ENCODE measurements at regions not wholly inside any gene's neighbourhood (a gene's known extent, or its start where the extent isn't known, plus 50 kb on each side); places are given as distances from the start of the nearest gene placed in this dataset.

GRCh38 chr13:53703371-53704080, 674.9 kb downstream of the OLFM4 start:
- no peak for DNase-seq (ENCODE audit: low read depth)

- no peak for DNase-seq (ENCODE audit: low read depth)
Observed at GRCh38 chr13:53719281-53719680, 690.7 kb downstream of the OLFM4 start.

GRCh38 chr13:53732664-53733063, 704.1 kb downstream of the OLFM4 start:
- DNase-seq (ENCODE audit: low read depth): no peak

DNA sequence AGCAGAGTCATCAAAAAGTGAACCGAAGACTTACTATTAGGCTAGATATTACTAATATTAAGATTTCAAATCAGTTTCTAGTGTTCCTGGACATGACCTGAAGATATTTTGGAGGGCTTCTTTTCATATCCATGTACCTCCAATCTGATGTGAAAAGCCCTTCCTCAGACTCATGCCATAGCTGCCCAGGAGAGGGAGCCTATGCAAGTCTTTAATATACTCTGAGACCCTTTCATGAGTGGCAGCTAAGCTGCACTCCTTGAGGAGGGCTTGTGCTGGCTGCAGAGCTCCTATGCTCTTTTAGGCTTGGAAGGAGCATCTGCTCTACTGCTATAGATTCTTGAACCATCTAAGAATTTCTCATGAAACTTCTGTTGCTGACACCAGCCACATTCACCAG, 715.3 kb downstream of the OLFM4 start:
- DNase-seq (ENCODE audit: low read depth): no peak

DNA sequence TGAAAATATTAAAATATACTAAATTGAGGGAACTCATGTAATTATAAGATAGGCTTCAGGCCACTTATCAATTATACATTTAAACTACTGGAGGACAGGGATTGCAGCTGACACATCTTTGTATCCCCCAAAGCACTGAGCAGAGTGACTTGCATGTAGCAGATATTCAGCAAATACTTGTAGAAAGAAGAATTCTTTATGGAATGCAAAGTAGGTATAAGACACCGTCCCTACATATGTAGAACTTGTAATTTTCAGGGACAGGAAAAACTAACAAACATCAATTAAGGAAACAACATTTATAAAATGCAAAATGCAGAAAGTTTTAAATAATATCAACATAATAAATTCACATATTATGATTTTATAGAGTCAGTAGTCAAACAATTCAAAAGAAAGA, 719.2 kb downstream of the OLFM4 start:
- no peak for DNase-seq (ENCODE audit: low read depth)

GRCh38 chr13:53749306-53749705, 720.7 kb downstream of the OLFM4 start:
- no peak for DNase-seq (ENCODE audit: low read depth)

- no peak for DNase-seq (ENCODE audit: low read depth)
Observed at GRCh38 chr13:53759016-53759415, 730.4 kb downstream of the OLFM4 start.

DNA sequence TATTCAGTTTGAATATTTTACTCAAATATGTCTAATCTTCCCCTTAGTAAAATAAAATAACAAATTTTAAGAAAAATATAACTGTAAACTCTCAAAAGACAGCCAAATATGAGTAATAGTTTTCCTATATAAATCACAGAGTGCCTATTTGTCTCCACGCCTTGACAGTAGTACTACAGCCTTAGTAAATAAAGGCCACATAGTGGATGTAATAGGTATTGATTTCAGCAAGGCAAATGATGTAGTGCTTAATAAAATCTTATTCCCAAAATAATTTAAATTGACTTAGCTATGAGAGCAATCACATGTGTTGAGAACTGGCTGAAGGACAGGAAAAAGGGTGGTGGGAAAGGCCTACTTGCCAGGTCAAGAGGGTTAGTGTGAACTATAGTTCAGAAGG, 747.2 kb downstream of the OLFM4 start:
- DNase-seq (ENCODE audit: low read depth): no peak

DNA sequence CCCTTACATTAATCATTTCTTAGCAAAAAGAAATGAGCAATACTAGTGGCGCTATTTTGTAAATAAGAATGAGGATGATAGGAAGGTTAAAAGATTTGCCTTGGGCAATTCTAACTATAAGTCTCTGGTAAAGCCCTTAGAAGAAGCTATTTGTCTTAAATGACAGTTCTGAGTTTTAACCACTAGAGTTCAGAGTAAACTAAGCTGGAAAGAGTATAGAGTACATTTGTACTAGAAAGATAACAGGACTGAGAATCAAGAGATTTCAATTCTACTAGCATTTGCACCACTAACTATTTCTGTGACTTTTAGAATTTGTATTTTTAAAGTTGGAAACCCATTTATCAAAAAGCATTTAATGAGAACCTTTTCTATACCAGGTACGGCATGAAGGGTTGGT, 750.3 kb downstream of the OLFM4 start:
- no peak for DNase-seq (ENCODE audit: low read depth)

- no peak for DNase-seq (ENCODE audit: low read depth)
Observed at GRCh38 chr13:53781941-53782340, 753.3 kb downstream of the OLFM4 start.

DNA sequence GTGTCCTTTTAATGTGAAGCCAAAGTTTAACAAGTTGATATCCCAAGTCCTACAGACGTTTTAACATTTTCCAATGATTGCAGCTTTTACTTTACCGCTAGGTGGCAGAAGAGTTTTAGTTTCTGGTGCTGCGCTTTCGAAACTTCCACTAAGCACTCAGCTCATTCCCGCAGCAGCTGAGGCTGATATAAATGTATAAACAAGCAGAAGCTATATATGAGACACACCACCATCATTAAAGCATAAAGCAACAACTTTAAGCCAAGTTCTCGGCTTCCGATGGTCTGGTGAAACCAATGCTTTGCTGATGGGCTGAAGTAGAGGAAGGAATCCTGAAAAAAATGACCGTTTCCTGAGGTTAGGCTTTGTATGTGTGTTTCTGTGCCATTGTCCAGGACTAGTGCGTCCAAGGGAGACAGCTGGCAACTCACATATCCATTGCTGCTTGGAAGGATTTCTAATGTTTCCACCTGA, 753.9 kb downstream of the OLFM4 start:
- no peak for DNase-seq (ENCODE audit: low read depth)

DNA sequence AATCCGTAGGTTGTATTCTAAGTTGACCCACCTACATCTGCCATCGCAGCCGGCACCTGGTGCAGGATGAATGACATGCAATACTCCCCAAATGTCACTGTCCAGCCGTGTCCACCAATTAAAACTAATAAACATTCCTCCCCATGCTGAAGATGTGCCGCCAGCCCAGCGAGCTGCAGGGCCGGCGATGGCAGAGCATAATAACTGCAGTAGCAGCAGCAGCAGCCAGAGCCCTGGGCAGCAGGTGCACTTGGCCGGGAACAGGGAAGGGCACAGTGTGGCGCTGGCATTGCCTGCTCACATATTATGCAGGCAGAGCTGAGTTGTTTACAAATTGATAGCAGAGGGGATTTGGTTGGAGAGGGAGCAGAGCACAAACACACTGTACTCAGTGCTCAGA, 754.9 kb downstream of the OLFM4 start:
- no peak for DNase-seq (ENCODE audit: low read depth)

GRCh38 chr13:53788286-53788685, 759.7 kb downstream of the OLFM4 start:
- no peak for DNase-seq (ENCODE audit: low read depth)

- no peak for DNase-seq (ENCODE audit: low read depth)
Observed at GRCh38 chr13:53800011-53800410, 771.4 kb downstream of the OLFM4 start.

GRCh38 chr13:53807251-53807834, 778.7 kb downstream of the OLFM4 start:
- DNase-seq (ENCODE audit: low read depth): no peak

DNA sequence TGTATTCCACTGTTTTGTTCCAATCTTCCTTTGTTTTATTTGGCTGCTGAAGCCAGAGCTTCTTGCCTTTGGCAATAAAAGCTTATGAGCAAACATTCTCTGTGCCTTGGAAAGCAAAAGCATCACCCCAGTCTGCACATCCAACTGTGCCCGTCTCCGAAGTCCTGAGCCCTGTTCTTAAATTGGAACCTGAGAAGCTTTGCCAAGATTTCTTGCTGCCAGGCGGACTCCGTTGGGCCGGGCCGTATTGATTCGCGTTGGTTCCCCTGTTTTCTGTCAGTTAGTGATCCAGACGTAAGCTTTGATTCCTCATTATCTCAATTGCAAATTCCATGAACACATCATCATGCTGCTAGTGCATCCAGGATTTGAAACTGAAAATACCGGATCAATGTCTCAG, 793.0 kb downstream of the OLFM4 start:
- no peak for DNase-seq (ENCODE audit: low read depth)

- no peak for DNase-seq (ENCODE audit: low read depth)
Observed at GRCh38 chr13:53822136-53822535, 793.5 kb downstream of the OLFM4 start.

DNA sequence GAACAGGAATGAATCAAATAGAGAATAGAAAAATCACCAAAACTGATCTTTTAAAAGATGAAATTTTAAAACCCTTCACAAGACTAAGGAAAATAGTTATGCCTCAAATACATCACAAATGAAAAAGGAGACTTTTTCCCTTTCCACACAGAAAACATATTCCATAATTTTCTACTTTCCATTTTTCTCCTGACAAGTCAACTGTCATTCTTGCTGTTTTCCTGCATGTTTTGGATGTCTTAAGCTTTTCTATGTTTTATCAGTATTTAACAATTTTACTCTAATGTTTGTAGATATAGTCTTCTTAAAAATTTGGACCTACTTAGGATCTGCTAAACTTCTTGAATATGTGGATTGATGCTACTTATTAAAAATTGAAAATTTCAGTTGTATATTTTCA, 810.8 kb downstream of the OLFM4 start:
- DNase-seq (ENCODE audit: low read depth): no peak

DNA sequence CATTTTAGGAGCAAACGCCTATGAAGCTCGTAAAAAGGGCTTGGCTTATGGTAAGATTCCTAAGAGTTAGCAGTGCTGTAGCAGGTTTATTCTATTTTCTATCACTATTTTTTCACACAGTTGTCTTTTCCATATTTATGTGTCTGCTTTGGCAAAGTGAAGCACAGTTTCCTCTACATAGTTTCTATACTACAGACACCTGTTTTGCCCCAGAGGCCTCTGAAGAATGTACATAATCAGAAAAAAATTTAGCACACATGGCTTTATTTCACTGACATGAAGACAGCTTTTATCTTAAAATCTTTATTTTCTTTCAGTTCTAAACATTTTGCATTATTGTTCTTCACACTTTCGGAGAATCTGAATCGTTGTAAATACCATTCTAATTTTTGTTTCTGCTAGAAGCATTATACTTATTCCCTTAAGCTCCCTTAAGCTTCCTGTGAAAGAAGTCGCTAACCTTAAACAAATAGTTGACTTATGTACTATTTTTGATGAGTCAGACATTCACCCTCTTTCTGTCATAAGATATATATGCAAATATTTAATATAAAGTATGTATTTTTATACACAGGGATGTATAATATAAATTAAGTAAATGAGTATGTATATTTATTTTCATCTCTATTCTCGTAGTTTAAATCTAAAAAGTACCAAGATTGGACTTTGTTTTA, 816.0 kb downstream of the OLFM4 start:
- DNase-seq (ENCODE audit: low read depth): no peak

GRCh38 chr13:53847502-53847901, 818.9 kb downstream of the OLFM4 start:
- no peak for DNase-seq (ENCODE audit: low read depth)

GRCh38 chr13:53848366-53848961, 819.9 kb downstream of the OLFM4 start:
- no peak for DNase-seq (ENCODE audit: low read depth)

DNA sequence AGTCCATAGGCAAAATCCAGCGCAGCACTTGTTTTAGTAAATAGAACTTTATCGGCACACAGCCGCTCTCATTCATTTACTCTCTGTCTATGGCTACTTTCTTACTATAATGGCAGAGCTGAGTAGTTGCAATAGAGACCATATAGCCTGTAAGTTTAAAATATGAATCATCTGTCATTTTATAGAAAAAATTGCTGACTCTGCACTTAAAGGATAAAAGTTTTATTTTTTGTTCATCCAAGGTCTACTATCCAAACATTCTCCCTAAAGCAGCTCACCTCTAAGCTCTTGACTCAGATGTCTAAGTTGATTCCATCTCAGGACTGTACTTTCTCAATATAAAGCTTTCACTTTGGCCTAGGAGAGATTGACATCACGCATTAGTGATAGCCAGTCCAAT, 825.7 kb downstream of the OLFM4 start:
- DNase-seq (ENCODE audit: low read depth): no peak

DNA sequence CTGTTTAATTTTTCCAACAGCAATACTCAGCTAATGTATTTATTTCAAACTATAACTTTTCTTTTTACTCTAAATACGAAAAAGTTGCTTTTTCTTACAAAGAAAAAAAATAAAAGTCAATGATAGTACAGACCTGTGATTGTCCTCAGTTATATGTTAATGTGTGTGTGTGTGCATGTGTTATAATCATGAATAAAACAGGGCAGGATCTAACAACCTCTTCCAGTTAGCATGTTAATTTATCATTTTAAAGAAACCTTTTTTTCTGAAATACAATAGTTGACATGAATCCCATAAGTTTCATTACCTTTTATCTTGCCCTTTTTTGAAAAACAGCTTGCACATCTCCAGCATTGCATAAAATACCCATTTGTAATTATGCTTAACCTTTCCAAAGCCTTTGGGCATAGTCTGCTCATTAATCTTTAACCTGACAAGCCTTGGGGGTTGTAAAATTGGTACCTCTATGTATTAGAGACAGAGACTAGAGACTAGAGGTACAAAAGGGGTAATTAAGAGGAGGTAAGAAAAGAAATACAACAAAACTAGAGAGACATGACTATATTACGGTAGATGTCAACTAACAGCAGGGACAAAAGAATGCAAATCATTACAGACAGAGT, 828.1 kb downstream of the OLFM4 start:
- no peak for DNase-seq (ENCODE audit: low read depth)

Data from HS-5 (cell line).